ENCODE measurements at regions not wholly inside any gene's neighbourhood (a gene's known extent, or its start where the extent isn't known, plus 50 kb on each side); places are given as distances from the start of the nearest gene placed in this dataset.
"Not testable (repeated sequence)": the region's sequence is repeated elsewhere in the genome, so short reads cannot be mapped to it uniquely, and the experiment has no call there.

DNA sequence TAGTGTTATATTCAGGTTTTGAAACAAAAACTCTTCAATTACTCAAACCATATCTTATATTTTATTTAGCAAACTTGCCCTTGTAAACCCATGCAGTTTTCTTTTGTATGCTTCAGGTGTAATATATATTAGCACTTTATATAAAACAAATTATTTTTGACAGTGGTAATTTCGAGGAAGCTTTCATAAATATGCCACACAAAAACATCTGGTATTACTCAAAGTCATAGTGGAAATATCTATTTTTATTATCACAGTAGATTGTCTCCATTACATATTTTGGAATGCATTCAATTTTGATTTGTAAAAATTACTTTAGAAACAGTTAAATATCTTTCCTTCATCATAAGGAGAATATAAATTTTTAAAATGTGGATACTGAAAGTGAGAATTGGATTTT, 89.1 kb upstream of the FIBIN start:
- DNase-seq, result no peak

DNA sequence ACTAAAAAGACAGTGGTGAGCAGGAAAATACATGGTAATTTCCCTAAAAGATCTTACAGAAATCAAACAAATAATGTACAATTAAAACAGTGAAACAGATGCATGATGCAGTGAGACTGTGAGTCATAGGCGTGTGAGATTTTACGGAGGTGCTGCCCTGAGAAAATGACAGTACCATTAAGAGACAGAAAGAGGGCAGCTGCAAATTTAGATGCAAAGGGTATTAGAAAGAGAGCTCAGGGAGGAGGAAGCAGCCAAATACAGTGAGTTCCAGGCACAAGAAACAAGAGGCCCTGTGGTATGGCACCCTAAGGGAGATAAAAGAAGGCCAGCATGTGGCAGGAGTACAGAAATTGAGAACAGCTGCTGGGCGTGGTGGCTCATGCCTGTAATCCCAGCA, 88.5 kb upstream of the FIBIN start:
- peak; percentile 24 for DNase-seq

DNA sequence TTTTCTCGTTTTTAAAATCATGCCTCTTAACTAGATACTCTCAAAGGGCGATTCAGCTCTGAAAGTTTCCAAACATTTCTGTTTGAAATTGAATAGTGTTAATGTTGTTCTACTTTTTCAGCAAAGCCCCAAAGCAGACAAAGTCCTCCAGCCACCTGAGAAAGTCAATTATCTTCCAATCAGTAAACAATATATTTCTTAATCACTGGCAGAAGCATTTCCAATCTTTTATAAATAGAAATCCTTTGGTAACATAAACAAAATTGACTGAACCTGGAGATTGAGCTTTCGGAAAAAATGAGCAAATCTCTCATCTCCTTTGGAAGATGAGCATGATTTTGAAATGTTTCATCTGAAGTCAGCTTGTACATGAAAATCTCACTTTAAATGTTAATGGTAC, 84.4 kb upstream of the FIBIN start:
- DNase-seq, result no peak

DNA sequence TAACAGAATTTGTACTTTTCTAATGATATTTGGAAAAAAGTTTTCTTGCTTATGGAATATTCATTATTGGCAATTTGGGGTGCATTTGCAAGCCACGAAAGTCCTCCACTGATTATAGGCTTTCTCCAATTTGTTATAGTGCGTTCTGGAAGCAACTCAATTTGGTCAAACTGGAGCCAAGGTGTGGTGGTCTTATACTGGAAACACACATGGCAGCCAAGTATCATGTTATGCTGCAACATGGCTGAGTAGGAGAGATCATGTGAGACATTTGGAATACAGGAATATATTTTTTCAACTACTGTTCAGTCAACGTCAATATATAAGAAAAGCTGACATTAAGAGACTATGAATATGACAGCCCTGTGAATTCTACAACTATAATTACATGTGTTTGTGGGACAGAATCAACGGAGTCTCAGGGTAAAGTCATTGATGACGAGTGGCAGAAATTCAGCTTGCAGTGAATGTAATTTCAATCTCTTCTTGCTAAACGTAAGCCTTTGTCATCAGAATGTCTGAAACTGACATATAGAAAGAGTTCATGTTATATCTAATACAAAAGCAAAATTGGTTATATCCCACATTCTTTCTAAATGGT, 83.8 kb upstream of the FIBIN start:
- no peak for DNase-seq

DNA sequence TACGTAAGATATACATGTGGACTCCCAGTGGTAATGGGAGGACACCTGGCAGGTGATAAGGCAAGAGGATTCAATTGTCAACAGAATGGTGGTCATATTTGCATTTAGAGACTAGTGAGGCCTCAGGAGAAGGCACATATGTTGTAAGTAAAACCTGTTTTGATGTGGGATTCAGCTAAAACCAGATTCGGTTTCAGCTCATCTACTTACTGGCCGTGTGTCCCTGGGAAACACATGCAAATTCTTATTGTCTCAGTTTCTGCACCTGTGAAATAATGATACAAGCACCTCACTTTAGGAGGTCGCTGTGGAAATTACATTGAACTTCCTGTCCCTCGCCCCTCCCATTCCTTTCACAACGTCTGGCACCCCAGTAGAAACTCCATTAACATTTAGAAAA, 78.9 kb upstream of the FIBIN start:
- no peak for DNase-seq

DNA sequence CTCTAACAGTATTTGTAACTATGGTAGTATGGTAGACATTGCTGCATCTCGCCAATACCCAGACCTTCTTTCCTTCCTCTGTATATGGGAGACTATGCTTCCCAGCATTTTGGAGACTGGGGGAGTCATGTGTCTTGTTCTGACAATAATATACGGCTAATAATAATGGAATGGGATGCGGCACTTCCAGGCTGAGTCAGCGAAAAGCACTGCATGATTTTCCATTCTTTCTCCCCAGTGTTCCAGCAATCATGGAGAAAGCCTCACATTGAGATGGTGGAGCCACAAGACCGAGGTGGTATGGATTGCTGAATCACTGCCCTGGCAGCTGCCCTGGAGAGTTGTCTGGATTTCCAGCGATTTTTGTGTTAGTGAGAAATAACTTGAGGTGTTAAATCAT, 77.1 kb upstream of the FIBIN start:
- no peak for DNase-seq

DNA sequence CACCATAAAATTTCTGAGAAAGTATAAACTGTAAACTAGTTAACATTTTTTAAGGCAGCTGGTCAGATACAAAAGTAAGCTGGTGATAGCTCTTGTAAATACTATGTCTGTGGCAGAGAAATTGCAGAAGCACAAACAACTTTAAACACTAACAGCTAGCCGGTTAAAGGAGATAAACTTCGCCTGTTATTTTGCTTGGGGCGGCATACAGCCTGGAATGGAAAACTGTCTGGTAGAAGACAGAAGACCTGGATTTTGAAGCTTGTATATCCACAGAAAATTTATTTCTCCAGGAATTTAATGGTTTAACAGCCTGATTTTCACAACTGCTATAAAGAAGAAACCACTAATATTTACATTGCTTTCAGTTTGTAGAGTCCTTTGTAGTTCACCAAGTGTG, 65.3 kb upstream of the FIBIN start:
- no peak for DNase-seq

DNA sequence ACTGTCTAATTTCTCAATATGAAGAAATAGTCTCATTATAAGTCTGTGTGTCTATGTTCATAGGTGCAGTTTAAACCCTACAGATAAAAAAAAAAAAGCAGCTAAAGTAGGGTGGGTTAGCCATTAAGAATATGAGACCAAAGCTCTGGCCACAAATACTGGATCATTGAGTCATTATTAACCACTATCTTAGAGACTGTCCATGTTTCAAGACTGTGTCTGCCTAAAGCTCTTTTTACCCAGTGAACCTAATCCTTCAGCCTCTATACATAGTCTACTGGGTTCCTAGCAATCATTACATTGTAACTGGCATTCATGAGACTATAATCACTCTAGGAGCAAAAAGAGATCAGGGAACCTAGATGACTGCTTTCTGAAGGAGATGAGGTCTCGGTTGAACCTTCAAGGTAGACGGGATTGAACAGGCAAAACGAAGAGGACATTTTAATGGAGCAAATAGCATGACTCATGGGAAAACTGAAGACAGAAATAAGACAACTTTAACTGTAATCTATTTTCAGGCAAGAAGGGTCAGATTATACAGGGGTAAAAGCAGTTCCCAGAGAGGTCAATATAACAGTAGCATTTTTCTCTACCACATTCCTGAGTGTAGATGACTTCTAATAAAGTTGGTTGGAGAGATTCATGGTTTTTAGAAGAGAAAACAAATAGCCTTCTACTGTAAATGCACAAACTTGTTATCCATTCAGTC, 64.0 kb upstream of the FIBIN start:
- no peak for DNase-seq

DNA sequence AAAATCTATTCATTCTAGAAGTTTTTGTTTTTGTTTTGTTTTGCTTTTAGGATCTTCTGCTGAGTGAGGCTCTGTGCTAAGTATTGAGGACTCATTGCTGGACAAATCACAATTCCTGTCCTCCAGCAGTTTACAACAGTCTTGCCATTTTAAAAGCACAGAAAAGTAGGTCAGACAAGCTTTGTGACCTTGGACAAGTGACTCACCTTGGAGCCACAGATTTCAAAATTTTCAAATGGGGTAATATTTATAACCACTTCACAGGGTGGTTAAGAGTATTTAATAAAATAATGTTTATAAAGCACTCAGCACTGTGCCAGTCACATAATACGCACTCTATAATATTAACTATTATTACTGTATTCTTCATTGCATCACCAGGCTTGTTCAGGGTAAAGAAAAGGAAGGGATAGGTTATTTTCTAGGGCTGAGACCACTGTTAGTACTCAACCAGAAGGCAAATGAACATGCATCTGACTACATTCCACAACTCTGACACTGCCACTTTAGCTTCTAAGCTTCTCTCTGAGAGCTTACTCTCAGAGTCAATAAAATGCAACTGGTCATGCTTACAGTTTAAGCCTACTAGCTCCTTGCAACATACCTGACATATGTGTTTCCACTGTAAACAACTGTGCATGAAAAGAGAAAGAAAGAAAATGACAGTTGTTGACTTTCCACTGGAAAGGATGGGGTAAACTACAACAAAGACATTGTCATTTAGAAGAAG, 63.2 kb upstream of the FIBIN start:
- no peak for DNase-seq

DNA sequence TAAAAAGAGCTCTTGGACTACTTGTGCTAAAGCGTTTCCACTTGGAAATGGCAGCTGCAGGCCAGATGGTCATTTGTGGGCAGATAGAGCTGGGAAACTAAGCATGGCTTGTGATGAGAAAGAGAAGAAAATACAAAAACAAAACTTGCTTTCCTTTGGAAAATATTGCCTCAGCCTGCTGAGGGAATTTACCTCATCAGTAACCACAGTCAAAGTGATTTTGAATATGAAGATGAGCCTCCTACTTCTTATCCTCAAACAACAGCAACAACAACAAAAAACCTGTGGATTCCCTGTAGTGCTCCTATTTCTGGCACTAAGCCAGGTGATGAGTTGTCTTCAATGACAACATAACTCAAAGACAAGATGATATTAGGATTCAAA, 62.7 kb upstream of the FIBIN start:
- DNase-seq, result no peak

DNA sequence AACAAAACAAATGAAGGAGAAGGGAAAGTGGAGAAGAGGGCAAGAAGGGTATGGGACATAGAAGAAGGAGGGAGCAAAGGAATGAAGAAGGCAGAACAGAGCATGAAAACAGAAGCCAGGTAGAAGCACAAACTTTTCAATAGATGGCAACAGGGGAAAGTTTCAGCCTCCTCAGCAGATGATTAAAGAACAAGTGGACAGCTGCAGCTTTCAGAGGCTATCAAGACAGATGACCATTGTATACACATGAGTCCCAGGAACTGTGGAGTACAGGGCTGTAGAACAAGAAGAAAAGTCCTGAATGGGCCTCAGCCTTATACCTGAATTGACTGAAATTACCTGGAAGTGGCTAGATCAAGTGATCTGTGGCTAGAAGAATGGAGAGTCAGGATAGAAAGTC, 62.0 kb upstream of the FIBIN start:
- DNase-seq, result no peak

DNA sequence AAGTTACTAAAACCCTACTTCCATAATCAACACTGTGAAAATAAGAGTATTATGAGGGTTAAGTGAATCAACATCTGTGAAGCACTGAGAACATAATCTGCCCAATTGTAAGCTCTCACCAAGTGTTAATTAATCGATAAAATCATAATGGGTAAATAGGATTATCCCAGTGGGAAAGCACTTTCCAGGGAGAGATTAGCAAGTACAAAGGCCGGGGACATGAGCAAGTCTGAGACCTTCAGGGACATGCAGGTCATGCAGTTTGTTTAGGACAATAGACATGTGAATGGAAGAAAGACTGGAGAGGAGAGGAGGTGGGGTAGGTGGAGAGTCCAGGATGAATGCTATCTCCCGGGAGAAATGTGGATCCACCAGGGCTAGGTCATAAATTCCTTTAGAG, 57.8 kb upstream of the FIBIN start:
- peak; percentile 83 for DNase-seq

DNA sequence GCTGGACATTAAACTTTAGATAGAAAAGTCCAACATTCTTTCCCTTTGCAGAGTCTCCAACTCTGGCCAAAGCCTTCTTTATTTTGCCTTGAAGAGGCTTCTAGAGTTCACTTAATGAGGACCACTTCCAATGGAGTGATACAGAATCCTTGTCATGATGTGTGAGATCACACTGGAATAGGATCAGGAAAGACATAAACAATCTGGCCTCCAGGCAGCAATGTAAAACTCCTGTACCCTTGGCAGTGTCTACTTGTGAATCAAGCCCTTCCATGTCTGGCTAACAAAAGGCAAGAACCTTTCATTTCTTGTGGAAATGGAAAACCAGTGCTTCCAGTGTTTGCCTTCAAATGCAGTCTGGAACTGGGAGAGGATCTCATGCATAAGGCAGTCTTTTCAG, 56.5 kb upstream of the FIBIN start:
- DNase-seq, result no peak

DNA sequence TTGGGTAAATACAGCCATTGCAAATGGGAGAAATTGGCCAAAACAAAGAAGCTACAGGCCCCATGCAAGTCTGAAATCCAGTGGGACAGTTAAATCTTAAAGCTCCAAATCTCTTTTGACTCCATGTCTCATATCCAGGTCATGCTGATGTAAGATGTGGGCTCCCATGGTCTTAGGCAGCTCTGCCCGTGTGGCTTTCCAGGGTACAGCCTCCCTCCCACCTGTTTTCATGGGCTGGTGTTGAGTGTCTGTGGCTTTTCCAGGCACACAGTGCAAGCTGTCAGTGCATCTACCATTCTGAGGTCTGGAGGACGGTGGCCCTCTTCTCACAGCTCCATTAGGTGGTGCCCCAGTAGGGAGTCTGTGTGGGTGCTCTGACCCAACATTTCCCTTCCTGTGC, 53.4 kb upstream of the FIBIN start:
- not testable (repeated sequence) for DNase-seq

DNA sequence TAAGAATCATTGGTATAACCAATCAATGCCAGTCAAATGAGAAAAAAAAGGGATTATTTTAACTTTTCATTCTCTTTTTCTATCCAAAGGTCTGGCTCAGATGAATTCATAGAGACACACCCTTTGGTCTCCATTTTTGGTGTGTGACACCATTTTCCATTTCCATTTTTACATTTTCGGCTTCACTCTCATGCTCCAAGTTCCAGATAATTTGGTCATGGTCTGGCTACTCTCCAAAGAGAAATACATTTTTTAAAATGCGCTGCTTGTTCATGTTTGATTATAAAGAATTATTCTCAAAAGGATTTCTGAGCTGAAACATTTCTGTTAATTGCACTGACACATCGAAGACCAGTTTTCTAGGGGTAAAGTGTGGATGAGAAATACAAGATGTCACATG, 51.6 kb upstream of the FIBIN start:
- DNase-seq, result no peak

DNA sequence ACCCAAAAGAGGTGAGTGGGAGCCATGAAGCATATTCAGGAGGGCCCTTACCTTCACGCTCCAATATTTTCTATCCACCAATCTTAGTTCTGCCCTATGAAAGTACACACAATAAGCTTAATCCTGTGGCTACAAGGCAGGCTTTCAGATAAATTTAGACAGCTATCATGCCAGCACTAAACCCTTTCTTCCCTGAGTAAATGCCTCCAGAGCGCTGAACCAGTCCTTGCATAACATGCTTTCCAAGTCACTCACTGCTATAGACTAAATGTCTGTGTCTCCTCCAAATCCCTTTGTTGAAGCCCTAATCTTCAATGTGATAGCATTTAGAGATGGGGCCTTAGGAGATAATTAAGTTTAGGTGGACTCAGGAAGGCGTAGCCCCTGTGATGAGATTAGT, 50.3 kb upstream of the FIBIN start:
- no peak for DNase-seq
